ENCODE measurements at regions not wholly inside any gene's neighbourhood (a gene's known extent, or its start where the extent isn't known, plus 50 kb on each side); places are given as distances from the start of the nearest gene placed in this dataset.

GRCh38 chr10:76667408-76668370, 969.9 kb downstream of the KCNMA1 start:
- no peak overlapping the region for H3K27ac Mint-ChIP-seq
- no peak for DNase-seq
- peaks cover 5% of the 10 kb centered on the region for H3K4me1 Mint-ChIP-seq
- TF ChIP-seq CTCF (IDR thresholded peaks at IDR 0.05): no peak
- H3K4me3 Mint-ChIP-seq: no peak overlapping the region
- H3K36me3 Mint-ChIP-seq (ENCODE audit: low read depth): no peaks in the 10 kb centered on the region
- peaks cover 7% of the 10 kb centered on the region for H3K9me3 Mint-ChIP-seq
- H3K27me3 Mint-ChIP-seq (ENCODE audit: low read depth, poor library complexity): peaks cover 8% of the 10 kb centered on the region

GRCh38 chr10:76666891-76667290, 970.7 kb downstream of the KCNMA1 start:
- Mint-ChIP-seq H3K4me1 (peaks cover 5% of the 10 kb centered on the region), H3K27ac (no peak overlapping the region), H3K9me3 (peaks cover 7% of the 10 kb centered on the region)

GRCh38 chr10:76665029-76665428, 972.6 kb downstream of the KCNMA1 start:
- TF ChIP-seq CTCF (IDR thresholded peaks at IDR 0.05): no peak
- no peak overlapping the region for H3K27ac Mint-ChIP-seq
- no peaks in the 10 kb centered on the region for H3K4me1 Mint-ChIP-seq

More at GRCh38 chr10:76666891-76667290, 970.7 kb downstream of the KCNMA1 start:
- Mint-ChIP-seq H3K27me3 (ENCODE audit: low read depth, poor library complexity) (peaks cover 11% of the 10 kb centered on the region), H3K4me3 (no peak overlapping the region), H3K36me3 (ENCODE audit: low read depth) (no peaks in the 10 kb centered on the region)
- TF ChIP-seq CTCF (IDR thresholded peaks at IDR 0.05): no peak
- no peak for DNase-seq

GRCh38 chr10:76657337-76658012, 980.1 kb downstream of the KCNMA1 start:
- Mint-ChIP-seq H3K27me3 (ENCODE audit: low read depth, poor library complexity) (peaks cover 12% of the 10 kb centered on the region), H3K9me3 (peaks cover 14% of the 10 kb centered on the region), H3K36me3 (ENCODE audit: low read depth) (peaks cover 10% of the 10 kb centered on the region), H3K4me1 (no peaks in the 10 kb centered on the region), H3K4me3 (no peak overlapping the region), H3K27ac (no peak overlapping the region)
- TF ChIP-seq CTCF (IDR thresholded peaks at IDR 0.05): no peak
- DNase-seq: no peak

More at GRCh38 chr10:76665029-76665428, 972.6 kb downstream of the KCNMA1 start:
- peaks cover 7% of the 10 kb centered on the region for H3K9me3 Mint-ChIP-seq
- peaks cover 9% of the 10 kb centered on the region for H3K27me3 Mint-ChIP-seq (ENCODE audit: low read depth, poor library complexity)
- H3K36me3 Mint-ChIP-seq (ENCODE audit: low read depth): no peaks in the 10 kb centered on the region
- DNase-seq: no peak
- H3K4me3 Mint-ChIP-seq: no peak overlapping the region

- H3K27me3 Mint-ChIP-seq (ENCODE audit: low read depth, poor library complexity): peaks cover 12% of the 10 kb centered on the region
- no peak overlapping the region for H3K27ac Mint-ChIP-seq
- TF ChIP-seq CTCF (IDR thresholded peaks at IDR 0.05): no peak
- peaks cover 10% of the 10 kb centered on the region for H3K36me3 Mint-ChIP-seq (ENCODE audit: low read depth)
- H3K4me3 Mint-ChIP-seq: no peak overlapping the region
- H3K4me1 Mint-ChIP-seq: peaks cover 27% of the 10 kb centered on the region
- DNase-seq: no peak
- peaks cover 14% of the 10 kb centered on the region for H3K9me3 Mint-ChIP-seq
Observed at GRCh38 chr10:76651154-76651553, 986.5 kb downstream of the KCNMA1 start.
